HUES48 (cell line): ENCODE measurements at regions not wholly inside any gene's neighbourhood (a gene's known extent, or its start where the extent isn't known, plus 50 kb on each side); places are given as distances from the start of the nearest gene placed in this dataset.

Source experiments
- H3K27ac ChIP-seq: one replicate; pipeline ENCODE4 v1.7.0; 2013; ENCODE audit warnings: low read depth, low read length, inconsistent platforms
- H3K27me3 ChIP-seq: 2 replicates; pipeline ENCODE4 v1.6.1; 2013; ENCODE audit warnings: mild to moderate bottlenecking, low read length; ENCODE audit not compliant: control insufficient read depth, insufficient read depth
- H3K36me3 ChIP-seq: 2 replicates; pipeline ENCODE4 v1.6.1; 2013; ENCODE audit warnings: low read length; ENCODE audit not compliant: control insufficient read depth, insufficient read depth
- H3K4me1 ChIP-seq: 2 replicates; pipeline ENCODE4 v1.6.1; 2013; ENCODE audit warnings: mild to moderate bottlenecking, low read length; ENCODE audit not compliant: control insufficient read depth, insufficient read depth
- H3K4me3 ChIP-seq: 2 replicates; pipeline ENCODE4 v1.5.1; 2013; ENCODE audit warnings: mild to moderate bottlenecking, low read depth, low read length
- H3K9ac ChIP-seq: 2 replicates; pipeline ENCODE4 v1.6.1; 2013; ENCODE audit warnings: mild to moderate bottlenecking, low read depth, low read length, moderate library complexity
- H3K9me3 ChIP-seq: 2 replicates; pipeline ENCODE4 v1.6.1; 2013; ENCODE audit warnings: low read length; ENCODE audit not compliant: control insufficient read depth, insufficient read depth

- Histone ChIP-seq H3K9me3 (no peaks in the 10 kb centered on the region), H3K27me3 (no peaks in the 10 kb centered on the region)
Measured at GRCh38 chr7:22005151-22005550, 59.5 kb upstream of the CDCA7L start.

GRCh38 chr7:22002726-22003125 is 57.0 kb upstream of the CDCA7L start:
- Histone ChIP-seq H3K9ac (no peak overlapping the region), H3K4me3 (no peak overlapping the region), H3K9me3 (no peaks in the 10 kb centered on the region), H3K36me3 (no peaks in the 10 kb centered on the region), H3K27ac (no peak overlapping the region), H3K27me3 (no peaks in the 10 kb centered on the region), H3K4me1 (peaks cover 9% of the 10 kb centered on the region)

More at GRCh38 chr7:22005151-22005550, 59.5 kb upstream of the CDCA7L start:
- no peak overlapping the region for H3K9ac ChIP-seq
- peaks cover 17% of the 10 kb centered on the region for H3K4me1 ChIP-seq
- H3K27ac ChIP-seq: no peak overlapping the region
- H3K4me3 ChIP-seq: no peak overlapping the region
- H3K36me3 ChIP-seq: no peaks in the 10 kb centered on the region

- no peak overlapping the region for H3K9ac ChIP-seq
- no peak overlapping the region for H3K4me3 ChIP-seq
- no peaks in the 10 kb centered on the region for H3K36me3 ChIP-seq
- H3K27me3 ChIP-seq: no peaks in the 10 kb centered on the region
- peaks cover 6% of the 10 kb centered on the region for H3K4me1 ChIP-seq
- H3K27ac ChIP-seq: no peak overlapping the region
- H3K9me3 ChIP-seq: no peaks in the 10 kb centered on the region
Measured at GRCh38 chr7:22001345-22002004, 55.8 kb upstream of the CDCA7L start.

- Histone ChIP-seq H3K36me3 (no peaks in the 10 kb centered on the region), H3K4me3 (no peak overlapping the region), H3K9me3 (no peaks in the 10 kb centered on the region), H3K27ac (no peak overlapping the region), H3K4me1 (peaks cover 6% of the 10 kb centered on the region), H3K27me3 (no peaks in the 10 kb centered on the region), H3K9ac (no peak overlapping the region)
Measured at GRCh38 chr7:21999896-22000295, 54.2 kb upstream of the CDCA7L start.

GRCh38 chr7:21996641-21997040 is 50.9 kb upstream of the CDCA7L start:
- no peaks in the 10 kb centered on the region for H3K27me3 ChIP-seq
- no peak overlapping the region for H3K9ac ChIP-seq
- no peak overlapping the region for H3K4me3 ChIP-seq
- H3K36me3 ChIP-seq: no peaks in the 10 kb centered on the region
- no peaks in the 10 kb centered on the region for H3K9me3 ChIP-seq
- peaks cover 6% of the 10 kb centered on the region for H3K4me1 ChIP-seq
- no peak overlapping the region for H3K27ac ChIP-seq
